Central memory CD8-positive, alpha-beta T cell (primary cell): ENCODE measurements at regions not wholly inside any gene's neighbourhood (a gene's known extent, or its start where the extent isn't known, plus 50 kb on each side); places are given as distances from the start of the nearest gene placed in this dataset.
"Not testable (repeated sequence)": the region's sequence is repeated elsewhere in the genome, so short reads cannot be mapped to it uniquely, and the experiment has no call there.

Source experiments
- ATAC-seq: fragments of 150-1000 bp; cut with Tn5 transposase; replicated peaks from 2 replicates; pipeline ENCODE4 v1.10.0; 2022; ENCODE audit warnings: mild to moderate bottlenecking, moderate FRiP score, moderate number of reproducible peaks; ENCODE audit not compliant: poor library complexity, severe bottlenecking; ENCODE audit errors: extremely low read depth
- DNase-seq, 2 donors: peaks; one replicate each; pipeline ENCODE4 v3.0.0; 2021; ENCODE audit warnings: low spot score in 2 of 2
- H3K27ac Mint-ChIP-seq: one replicate; pipeline ENCODE4 v1.8.0; 2022; ENCODE audit warnings: low read depth, mild to moderate bottlenecking, moderate library complexity, mixed read lengths
- H3K27me3 Mint-ChIP-seq: one replicate; pipeline ENCODE4 v1.8.0; 2022; ENCODE audit warnings: mixed read lengths
- H3K36me3 Mint-ChIP-seq: one replicate; pipeline ENCODE4 v1.8.0; 2022; ENCODE audit warnings: mild to moderate bottlenecking, moderate library complexity, mixed read lengths; ENCODE audit not compliant: insufficient read depth
- H3K4me1 Mint-ChIP-seq: one replicate; pipeline ENCODE4 v1.8.0; 2022; ENCODE audit warnings: mixed read lengths
- H3K4me3 Mint-ChIP-seq: one replicate; pipeline ENCODE4 v1.8.0; 2022; ENCODE audit warnings: mild to moderate bottlenecking, moderate library complexity, mixed read lengths
- H3K9me3 Mint-ChIP-seq: one replicate; pipeline ENCODE4 v1.8.0; 2022; ENCODE audit warnings: mixed read lengths

DNA sequence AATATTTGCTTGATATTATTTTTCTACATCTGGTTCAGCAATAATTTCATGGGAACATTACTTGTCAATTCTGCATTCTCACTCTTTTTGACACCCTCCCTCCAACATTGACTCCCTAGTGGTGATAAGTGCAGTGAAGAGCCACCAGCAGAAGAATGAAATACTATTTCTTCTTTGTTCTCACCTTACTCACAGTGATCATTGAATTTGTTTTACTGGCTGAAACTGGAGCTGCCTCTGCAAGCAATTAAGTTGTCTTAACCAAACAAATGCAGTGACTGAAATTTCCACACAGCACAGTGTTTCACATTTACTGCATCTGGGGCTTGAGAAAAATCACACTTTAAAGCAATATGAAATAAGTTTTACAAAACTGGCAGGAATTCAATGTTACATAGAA lies 189.8 kb downstream of the JRKL start:
- Mint-ChIP-seq H3K36me3 (no peaks in the 10 kb centered on the region), H3K4me3 (no peak overlapping the region), H3K4me1 (no peaks in the 10 kb centered on the region), H3K9me3 (peaks cover 5% of the 10 kb centered on the region), H3K27me3 (no peaks in the 10 kb centered on the region), H3K27ac (no peak overlapping the region)
- DNase-seq (no peak), ATAC-seq (no peak)

DNA sequence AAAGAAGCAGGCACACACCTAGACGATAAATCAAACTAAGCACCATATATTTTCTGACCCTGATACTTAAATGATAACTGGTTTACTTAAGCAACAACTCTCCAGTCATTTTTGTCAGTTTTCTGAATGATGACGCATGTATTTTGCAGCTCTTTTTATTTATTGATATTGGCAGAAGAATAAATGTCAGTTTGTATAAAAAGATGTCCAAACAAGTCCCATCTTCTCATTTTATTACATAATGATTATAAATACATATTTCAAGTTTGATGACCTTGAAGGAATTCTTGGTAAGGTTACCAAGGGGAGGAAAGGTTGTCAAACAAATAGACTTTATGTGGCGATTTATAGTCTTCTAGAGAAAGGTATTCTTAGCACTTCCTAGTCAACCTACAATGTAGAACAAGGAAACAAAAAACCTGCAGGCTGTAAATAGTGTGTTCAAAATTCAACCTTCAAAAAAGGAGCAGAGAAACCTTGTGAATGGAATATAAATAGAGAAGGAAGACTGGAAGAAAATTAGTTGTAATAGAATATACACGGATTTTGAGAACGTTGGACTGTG lies 190.7 kb downstream of the JRKL start:
- Mint-ChIP-seq H3K4me1 (no peaks in the 10 kb centered on the region), H3K36me3 (no peaks in the 10 kb centered on the region), H3K9me3 (peaks cover 5% of the 10 kb centered on the region), H3K27ac (no peak overlapping the region), H3K4me3 (no peak overlapping the region), H3K27me3 (no peaks in the 10 kb centered on the region)
- no peak for DNase-seq
- ATAC-seq, result no peak

DNA sequence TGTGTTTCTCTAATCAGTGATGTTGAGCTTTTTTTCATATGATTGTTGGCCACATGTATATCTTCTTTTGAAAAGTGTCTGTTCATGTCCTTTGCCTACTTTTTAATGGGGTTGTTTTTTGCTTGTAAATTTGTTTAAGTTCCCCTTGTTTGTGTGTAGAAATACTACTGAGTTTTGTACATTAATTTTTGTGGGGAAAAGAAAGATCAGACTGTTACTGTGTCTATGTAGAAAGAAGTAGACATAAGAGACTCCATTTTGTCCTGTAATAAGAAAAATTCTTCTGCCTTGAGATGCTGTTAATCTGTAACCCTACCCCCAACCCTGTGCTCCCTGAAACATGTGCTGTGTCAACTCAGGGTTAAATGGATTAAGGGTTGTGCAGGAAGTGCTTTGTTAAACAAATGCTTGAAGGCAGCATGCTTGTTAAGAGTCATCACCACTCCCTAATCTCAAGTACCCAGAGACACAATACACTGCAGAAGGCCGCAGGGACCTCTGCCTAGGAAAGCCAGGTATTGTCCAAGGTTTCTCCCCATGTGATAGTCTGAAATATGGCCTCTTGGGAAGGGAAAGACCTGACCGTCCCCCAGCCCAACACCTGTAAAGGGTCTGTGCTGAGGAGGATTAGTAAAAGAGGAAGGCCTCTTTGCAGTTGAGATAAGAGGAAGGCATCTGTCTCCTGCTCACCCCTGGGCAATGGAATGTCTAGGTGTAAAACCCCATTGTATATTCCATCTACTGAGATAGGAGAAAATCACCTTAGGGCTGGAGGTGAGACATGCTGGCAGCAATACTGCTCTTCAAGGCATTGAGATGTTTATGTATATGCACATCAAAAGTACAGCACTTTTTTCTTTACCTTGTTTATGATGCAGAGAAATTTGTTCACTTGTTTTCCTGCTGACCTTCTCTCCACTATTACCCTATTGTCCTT lies 196.4 kb downstream of the JRKL start:
- H3K27me3 Mint-ChIP-seq, ATAC-seq, H3K27ac Mint-ChIP-seq, DNase-seq, H3K4me3 Mint-ChIP-seq, H3K4me1 Mint-ChIP-seq, H3K36me3 Mint-ChIP-seq: not testable (repeated sequence)
- peaks cover 15% of the 10 kb centered on the region for H3K9me3 Mint-ChIP-seq

DNA sequence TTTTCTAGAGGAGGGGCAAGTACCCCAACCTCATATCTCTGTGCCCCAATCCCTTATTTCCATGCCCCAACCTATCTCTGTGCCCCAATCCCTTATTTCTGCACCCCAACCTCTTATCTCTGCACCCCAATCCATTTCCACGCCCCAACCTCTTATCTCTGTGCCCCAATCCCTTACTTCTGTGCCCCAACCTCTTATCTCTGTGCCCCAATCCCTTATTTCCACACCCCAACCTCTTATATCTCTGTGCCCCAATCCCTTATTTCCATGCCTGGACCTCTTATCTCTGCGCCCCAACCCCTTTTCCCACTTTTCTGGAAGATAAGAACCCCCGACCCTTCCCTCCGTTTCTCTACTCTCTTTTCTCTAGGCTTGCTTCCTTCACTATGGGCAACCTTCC lies 199.0 kb downstream of the JRKL start:
- not testable (repeated sequence) for H3K4me3 Mint-ChIP-seq, ATAC-seq, H3K27ac Mint-ChIP-seq, DNase-seq, H3K36me3 Mint-ChIP-seq, H3K4me1 Mint-ChIP-seq, H3K27me3 Mint-ChIP-seq
- H3K9me3 Mint-ChIP-seq, result peaks cover 19% of the 10 kb centered on the region

DNA sequence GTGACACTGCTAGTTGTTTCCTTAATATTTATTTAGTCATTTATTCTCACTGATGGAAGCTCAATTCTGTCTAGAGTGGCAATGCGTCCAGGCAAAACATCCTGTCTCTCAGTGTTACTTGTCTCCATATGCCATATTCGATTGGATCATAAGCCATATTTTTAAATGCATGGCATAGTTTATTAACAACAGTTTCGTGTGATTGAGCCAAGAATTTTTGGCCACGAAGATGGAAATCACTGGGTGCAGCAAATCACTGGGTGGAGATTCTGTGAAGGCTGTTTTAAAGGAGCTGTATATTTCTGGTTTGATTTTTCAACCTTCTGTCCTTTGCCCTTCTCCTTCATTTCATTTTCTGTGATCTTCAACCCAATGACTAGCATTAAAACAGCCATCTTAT lies 205.2 kb downstream of the JRKL start:
- no peak overlapping the region for H3K27ac Mint-ChIP-seq
- DNase-seq (no peak), ATAC-seq (no peak)
- H3K9me3 Mint-ChIP-seq, result peaks cover 10% of the 10 kb centered on the region
- no peak overlapping the region for H3K4me3 Mint-ChIP-seq
- no peaks in the 10 kb centered on the region for H3K4me1 Mint-ChIP-seq
- H3K27me3 Mint-ChIP-seq, result no peaks in the 10 kb centered on the region
- H3K36me3 Mint-ChIP-seq, result no peaks in the 10 kb centered on the region

DNA sequence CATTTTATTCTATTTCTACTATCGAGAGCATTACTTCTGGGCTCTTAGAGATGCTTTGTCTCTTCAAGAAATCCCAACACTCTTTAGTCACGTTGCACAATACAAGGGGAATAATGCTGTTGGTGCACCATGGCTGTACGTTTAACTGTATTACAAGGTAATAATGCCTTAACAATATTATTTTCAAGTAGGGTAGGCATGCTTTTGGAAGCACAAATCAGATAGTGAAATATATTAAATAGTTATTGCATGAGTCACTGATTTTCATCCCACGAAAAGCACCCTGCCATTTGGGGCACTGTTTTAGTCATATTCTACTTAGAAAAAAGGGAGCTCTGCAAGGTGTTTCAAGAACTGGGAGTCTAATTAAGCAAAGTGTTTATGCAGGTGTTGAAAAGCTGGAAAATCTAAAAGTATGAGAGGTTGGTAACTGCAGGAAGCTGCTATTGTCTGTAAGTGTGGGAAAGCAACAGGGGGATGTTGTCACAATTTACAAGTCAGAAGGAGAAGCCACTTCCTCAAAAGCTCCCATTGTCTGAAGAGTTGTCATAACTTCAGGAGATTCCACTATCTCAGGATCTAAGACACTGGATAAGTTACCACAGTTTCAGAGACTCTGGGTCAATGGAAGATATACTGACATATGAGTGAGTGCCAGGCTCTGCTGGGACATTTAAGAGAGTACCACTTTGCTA lies 218.2 kb downstream of the JRKL start:
- Mint-ChIP-seq H3K27me3 (no peaks in the 10 kb centered on the region), H3K4me1 (no peaks in the 10 kb centered on the region), H3K4me3 (no peak overlapping the region), H3K36me3 (no peaks in the 10 kb centered on the region), H3K27ac (no peak overlapping the region), H3K9me3 (peaks cover 10% of the 10 kb centered on the region)
- no peak for DNase-seq
- no peak for ATAC-seq

DNA sequence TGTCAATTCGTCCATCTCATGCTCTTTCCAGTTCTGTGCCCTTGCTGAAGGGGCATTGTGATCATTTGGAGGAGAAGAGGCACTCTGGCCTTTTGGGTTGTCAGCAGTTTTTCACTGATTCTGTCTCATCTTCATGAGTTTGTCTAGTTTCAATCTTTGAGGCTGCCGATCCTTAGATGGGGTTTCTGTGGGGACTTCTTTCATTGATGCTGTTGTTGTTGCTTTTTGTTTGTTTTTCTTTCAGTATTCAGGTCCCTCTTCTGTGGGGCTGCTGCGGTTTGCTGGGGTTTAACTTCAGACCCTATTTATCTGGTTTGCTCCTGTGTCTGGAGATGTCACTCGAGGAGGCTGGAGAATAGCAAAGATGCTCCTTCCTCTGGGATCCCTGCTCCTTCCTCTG lies 224.3 kb downstream of the JRKL start:
- Mint-ChIP-seq H3K36me3 (no peaks in the 10 kb centered on the region), H3K27ac (no peak overlapping the region), H3K27me3 (no peaks in the 10 kb centered on the region), H3K4me1 (no peaks in the 10 kb centered on the region), H3K9me3 (peaks cover 18% of the 10 kb centered on the region), H3K4me3 (no peak overlapping the region)
- no peak for DNase-seq
- no peak for ATAC-seq

DNA sequence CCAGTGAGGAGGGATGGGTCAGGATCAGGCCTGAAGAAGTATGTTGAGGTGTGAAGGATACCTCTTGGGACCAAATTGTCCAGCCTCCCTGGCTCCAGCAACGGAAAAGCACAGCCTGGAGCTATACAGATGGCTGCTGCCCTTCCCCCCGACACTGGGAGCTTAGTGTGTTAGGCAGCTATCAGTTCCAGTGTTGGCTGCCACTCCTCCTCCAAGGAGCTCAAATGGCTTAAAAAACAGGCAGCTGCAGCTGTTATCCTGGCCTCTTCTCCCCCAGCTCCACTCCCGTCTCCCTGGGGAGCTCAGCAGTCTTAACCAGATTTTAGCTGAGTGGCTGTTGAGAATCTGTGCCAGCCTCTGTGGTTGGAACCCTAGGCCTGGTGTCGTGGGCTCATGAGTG lies 225.0 kb downstream of the JRKL start:
- Mint-ChIP-seq H3K9me3 (peaks cover 18% of the 10 kb centered on the region), H3K27ac (no peak overlapping the region), H3K4me1 (no peaks in the 10 kb centered on the region), H3K36me3 (no peaks in the 10 kb centered on the region), H3K4me3 (no peak overlapping the region), H3K27me3 (no peaks in the 10 kb centered on the region)
- no peak for ATAC-seq
- DNase-seq, result no peak

DNA sequence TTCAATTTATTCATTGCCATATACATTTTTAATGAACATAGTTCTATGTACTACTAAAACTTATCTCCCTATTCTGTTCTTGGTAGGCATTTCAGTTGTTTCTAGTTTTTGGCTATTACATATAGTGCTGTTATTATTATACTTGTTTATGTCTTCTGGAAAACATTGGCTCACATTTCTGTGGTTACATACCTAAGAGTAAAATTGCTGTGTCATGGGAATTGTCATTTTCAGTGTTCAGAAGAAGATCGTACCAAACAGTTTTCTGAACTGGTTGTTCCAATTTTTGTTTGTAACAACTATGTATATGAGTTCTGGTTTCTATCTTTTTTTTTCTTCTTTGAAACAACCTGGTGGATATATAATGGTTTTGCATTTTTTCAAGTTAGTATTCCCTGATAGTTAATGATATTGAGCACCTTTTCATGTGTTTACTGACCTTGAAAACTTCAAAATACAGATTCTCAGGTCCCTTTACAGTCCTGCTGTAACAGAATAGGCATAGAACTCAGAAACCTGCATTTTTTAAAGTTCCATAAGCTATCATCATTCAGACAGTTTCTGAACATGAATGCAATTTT lies 230.7 kb downstream of the JRKL start:
- no peak for DNase-seq
- Mint-ChIP-seq H3K27ac (no peak overlapping the region), H3K4me3 (no peak overlapping the region), H3K27me3 (no peaks in the 10 kb centered on the region), H3K4me1 (no peaks in the 10 kb centered on the region), H3K36me3 (no peaks in the 10 kb centered on the region), H3K9me3 (peaks cover 2% of the 10 kb centered on the region)
- no peak for ATAC-seq

DNA sequence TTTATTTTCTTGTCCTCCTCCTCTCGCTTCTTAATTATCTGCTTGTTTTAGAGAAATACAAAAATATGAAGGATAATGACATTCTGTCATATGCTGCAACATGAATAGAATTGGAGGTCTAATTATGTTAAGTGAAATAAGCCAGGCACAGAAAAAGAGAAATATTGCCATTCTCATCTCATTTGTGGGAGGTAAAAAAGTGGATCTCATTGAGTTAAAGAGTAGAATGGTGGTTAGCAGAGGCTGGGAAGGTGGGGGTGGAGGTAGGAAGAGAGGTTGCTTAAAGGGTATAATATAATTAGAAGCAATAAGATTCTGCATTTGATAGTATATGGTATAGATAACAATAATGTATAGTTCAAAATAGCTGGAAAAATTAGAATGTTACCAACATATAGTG lies 231.3 kb downstream of the JRKL start:
- H3K9me3 Mint-ChIP-seq, result peaks cover 7% of the 10 kb centered on the region
- no peak overlapping the region for H3K27ac Mint-ChIP-seq
- no peak for ATAC-seq

DNA sequence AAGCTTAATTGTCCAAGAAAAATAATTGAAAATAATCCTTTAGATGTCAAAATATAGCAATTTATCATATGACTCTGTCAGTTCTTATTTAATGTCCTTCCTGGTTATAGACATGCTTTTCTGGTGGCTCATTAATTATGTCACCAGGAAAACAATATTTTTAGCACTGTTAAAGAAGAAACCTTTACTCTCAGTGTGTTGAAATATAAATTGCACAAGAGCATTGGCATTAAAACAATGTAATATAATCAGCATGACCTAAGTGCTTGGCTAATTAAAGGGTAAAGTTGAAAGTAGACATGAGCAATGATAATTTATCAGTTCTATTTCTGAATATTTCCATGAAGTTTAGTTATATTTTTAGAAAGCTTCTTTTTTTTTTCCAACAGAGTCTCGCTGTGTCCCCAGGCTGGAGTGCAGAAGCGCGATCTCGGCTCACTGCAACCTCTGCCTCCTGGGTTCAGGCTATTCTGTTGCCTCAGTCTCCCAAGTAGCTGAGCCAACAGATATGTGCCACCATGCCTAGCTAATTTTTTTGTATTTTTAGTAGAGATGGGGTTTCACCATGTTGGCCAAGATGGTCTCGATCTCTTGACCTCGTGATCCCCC lies 232.3 kb downstream of the JRKL start:
- H3K4me3 Mint-ChIP-seq, result no peak overlapping the region
- H3K27me3 Mint-ChIP-seq, result no peaks in the 10 kb centered on the region
- H3K36me3 Mint-ChIP-seq, result no peaks in the 10 kb centered on the region
- H3K9me3 Mint-ChIP-seq, result peaks cover 7% of the 10 kb centered on the region
- no peak overlapping the region for H3K27ac Mint-ChIP-seq
- H3K4me1 Mint-ChIP-seq, result no peaks in the 10 kb centered on the region
- ATAC-seq (no peak), DNase-seq (no peak)

More for the DNA sequence above, 231.3 kb downstream of the JRKL start:
- no peak for DNase-seq
- Mint-ChIP-seq H3K4me1 (no peaks in the 10 kb centered on the region), H3K27me3 (no peaks in the 10 kb centered on the region), H3K4me3 (no peak overlapping the region), H3K36me3 (no peaks in the 10 kb centered on the region)

DNA sequence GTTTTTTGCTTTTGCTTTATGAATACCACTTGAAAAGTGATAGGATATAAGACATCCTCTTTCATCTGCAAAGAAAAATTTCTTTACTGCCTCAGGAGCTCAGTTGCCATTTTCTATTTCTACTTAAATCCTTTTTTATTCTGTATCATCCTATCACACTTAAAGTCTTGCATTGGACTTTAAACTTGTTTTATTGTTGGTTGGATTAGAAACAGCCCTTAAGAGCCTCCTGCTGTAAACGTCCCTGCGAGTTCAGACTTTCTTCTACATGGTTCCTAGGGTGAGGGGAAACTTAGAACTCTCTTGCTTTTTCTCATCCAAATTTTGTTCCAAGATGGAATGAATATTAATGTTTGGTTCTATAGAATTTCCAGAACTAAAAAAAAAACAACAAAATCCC lies 234.3 kb downstream of the JRKL start:
- DNase-seq (no peak), ATAC-seq (no peak)
- no peaks in the 10 kb centered on the region for H3K36me3 Mint-ChIP-seq
- no peaks in the 10 kb centered on the region for H3K27me3 Mint-ChIP-seq
- H3K4me1 Mint-ChIP-seq, result no peaks in the 10 kb centered on the region
- peaks cover 7% of the 10 kb centered on the region for H3K9me3 Mint-ChIP-seq
- H3K4me3 Mint-ChIP-seq, result no peak overlapping the region
- H3K27ac Mint-ChIP-seq, result no peak overlapping the region
